ENCODE measurements at regions not wholly inside any gene's neighbourhood (a gene's known extent, or its start where the extent isn't known, plus 50 kb on each side); places are given as distances from the start of the nearest gene placed in this dataset.

- no peak for DNase-seq
Observed at GRCh38 chr1:5765997-5766913, 226.0 kb downstream of the NPHP4 start.

DNA sequence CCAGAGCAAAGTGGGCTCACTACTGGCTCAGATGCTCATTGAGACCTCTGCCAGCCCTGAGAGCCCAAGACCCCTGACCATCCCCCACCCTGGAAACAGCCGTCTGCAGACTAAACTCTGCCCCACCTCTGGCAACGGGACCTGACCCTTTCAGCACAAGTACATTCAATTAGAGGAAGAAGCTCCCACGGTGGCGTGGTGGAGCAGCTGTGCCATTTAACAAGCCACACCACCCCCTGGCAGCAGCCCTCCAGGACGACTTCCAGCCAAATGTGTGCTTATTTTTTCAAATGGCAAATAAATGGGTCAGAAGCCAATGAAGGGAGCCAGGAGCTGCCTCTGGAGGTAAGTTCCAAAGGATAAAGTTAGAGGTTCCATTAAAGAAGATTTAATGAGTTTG lies 226.7 kb downstream of the NPHP4 start:
- peak; percentile 7 for DNase-seq

GRCh38 chr1:5764959-5765358 lies 227.3 kb downstream of the NPHP4 start:
- DNase-seq: no peak

GRCh38 chr1:5764464-5764863 lies 227.8 kb downstream of the NPHP4 start:
- no peak for DNase-seq

DNA sequence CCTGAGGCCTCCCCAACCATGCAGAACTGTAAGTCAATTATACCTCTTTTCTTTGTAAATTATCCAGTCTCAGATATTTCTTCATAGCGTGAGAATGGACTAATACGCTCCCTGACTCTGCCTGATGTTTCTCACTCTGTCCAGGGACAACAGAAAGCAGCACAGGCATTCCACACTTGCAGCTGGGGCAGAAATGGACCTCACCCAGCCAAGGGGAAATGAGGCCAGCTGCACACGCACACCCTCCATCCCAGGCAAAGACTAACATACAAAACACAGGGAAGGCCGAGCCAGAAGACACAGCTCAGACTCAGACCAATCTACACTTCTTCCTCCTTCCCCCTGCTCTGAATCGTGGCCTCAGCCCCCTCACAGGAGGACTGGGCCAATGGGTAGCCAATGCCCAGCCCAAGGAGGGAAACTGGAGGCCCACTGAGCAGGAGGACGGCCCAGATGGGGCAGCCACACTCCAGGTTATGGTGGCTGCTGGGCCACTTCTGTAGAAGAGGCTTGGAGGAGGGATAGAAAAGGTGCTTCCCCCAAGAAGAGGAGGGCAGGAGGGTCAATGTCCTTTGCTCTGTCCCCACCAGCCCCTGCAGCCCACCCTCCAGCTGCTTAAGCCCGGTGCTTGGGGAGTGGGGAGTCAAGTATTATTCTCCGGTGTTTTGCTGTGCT lies 228.4 kb downstream of the NPHP4 start:
- no peak for DNase-seq

GRCh38 chr1:5758859-5759578 lies 233.2 kb downstream of the NPHP4 start:
- no peak for DNase-seq

DNA sequence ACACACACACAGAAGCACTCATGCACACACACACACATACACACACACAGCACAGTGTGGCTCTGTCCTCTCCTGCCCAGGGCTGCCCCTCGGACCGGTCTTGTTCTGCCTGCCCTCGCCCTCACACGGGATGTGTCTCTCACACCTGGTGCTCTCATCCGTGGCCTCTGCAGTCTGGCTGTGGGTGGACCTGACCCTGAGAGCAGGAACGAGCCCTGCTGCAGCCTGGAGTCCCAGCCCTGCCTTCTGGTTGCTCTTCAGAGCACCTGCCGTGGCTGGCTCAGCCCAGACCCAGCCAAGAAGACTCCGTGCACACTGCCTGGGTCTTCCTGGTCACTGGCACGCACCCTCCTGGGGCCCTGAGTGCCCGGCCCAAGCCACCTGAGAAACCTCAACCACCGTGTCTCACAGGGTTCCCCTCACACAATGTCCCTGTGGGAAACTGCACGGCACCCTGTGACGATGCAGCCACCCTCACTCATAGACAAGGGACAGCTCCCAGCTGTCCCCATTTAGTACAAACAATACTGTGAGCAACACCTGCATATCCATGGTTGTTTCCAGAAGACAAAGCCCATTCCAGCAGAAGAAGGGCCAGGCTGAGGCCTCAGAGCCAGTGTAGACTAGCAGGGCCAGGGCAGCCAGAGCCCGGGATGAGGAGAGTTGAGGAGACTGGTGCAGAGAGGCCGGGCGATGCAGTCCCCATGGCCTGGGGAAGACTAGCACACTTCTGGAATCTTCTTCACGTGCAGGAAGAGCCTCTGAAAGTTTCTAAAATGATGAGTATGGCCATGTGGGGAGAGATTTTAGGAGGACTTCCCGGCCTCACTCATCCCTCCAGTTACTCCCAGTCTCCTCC lies 234.0 kb downstream of the NPHP4 start:
- no peak for DNase-seq

- DNase-seq: no peak
Observed at GRCh38 chr1:5757187-5757805, 234.9 kb downstream of the NPHP4 start.

DNA sequence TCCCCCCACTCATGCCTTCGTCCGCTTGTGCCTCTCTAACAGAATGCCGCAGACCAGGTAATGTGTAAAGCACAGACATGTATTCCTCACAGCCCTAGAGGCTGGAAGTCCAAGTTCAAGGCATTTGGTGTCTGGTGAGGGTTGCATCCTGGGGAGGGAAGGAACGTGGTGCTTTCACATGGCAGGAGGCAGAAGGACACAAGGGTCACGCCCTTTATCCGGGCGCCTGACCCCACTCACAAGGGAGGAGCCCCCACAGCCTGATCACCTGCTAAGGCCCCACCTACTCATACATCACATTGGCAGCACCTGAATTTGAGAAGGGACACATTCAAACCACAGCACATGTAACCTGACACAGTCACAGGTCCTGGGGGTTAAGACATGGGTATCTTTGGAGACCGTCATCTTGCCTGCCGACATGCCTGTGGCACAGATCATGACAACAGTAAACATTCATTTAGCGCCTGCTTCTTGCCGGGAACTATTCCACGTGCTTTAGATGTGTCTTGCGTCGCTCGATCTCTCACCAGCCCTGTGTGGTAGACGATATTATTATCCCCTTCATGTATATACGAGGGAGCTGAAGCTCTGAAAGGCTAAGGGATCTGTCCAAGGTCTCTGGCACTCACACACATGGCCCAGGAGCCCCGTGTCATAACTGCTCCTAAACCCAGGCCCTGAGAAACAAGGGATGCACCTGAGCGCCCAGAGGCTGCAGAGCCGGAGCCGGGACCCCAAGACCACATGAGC lies 235.6 kb downstream of the NPHP4 start:
- no peak for DNase-seq

GRCh38 chr1:5755552-5756125 lies 236.6 kb downstream of the NPHP4 start:
- no peak for DNase-seq

DNA sequence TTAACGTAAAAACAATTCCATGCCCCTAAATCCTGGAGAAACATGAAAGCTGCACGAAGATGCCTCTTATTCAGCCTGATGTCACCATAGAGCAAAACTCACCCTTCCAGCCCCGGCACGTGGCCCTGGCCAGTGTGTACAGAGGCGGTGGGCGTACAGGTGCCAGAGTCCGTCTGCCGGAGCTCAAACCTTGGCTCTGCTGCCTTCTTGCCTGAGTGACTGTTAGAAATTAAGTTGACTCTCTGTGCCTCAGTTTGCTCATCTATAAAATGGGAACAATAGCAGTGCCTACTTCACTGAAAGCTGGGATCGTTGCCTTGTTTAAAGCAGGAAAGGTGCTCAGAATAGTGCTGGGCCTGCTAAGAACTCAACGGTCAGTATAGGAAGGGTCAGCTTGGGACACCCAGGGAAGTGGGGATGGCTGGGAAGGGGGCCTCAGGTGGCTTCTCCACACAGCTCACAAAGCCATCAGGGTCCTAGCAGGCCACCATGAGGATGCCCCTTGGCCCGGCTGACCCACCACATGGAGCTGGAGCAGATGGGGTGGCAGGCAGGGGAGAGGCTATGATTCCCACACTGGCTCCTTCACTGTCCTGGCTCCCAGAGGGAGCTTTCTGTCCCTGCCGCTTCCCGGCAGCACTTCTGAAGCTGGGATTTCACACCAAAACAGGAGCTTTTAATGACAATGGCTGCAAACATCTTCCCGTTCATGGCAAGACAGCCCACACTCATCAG lies 237.2 kb downstream of the NPHP4 start:
- no peak for DNase-seq

GRCh38 chr1:5753549-5754421 lies 238.4 kb downstream of the NPHP4 start:
- DNase-seq: no peak

- DNase-seq: no peak
Observed at GRCh38 chr1:5752746-5753548, 239.3 kb downstream of the NPHP4 start.

DNA sequence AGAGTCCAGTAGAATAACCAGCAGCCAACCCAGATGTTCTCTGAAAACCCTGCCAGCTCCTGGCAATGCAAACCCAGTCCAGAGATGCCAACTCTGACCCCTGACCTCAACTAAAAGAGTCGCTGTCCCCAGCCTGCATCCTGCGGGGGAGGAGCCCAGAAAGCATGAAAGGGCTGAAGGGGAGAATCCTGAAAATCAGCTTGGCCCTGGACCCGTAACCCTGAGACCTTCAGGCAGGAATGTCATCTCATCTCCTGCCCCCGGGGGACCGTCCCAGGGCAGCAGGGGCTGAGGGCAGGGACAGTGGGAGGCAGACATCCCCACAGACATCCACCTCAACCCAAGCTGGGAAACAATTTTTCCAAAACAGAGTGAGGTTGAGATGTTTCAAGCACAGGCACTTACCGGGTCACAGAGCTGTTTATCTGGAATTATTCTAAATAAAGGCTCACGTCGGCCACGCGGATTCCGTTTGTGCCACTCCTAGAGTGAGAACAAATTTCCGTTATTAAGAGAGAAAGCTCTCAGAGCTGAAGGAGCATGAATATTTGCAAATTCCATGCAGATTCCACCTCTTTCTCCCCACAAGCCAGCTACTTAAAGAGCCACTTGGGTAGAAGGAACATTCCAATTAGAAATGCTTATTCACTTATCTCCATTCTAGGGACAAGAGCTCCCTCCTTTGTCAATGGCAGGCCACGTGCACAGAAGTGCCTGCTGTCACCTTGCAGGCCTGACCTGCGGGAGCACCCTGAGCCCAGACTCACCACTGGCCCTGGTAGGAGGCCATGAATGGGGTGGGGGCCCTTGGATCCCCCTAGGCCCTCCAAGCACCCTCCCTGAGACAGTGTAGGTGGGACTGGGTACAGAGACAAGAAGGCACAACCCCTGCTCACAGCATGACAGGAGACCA lies 240.1 kb downstream of the NPHP4 start:
- no peak for DNase-seq

- no peak for DNase-seq
Observed at GRCh38 chr1:5751163-5751540, 241.1 kb downstream of the NPHP4 start.

DNA sequence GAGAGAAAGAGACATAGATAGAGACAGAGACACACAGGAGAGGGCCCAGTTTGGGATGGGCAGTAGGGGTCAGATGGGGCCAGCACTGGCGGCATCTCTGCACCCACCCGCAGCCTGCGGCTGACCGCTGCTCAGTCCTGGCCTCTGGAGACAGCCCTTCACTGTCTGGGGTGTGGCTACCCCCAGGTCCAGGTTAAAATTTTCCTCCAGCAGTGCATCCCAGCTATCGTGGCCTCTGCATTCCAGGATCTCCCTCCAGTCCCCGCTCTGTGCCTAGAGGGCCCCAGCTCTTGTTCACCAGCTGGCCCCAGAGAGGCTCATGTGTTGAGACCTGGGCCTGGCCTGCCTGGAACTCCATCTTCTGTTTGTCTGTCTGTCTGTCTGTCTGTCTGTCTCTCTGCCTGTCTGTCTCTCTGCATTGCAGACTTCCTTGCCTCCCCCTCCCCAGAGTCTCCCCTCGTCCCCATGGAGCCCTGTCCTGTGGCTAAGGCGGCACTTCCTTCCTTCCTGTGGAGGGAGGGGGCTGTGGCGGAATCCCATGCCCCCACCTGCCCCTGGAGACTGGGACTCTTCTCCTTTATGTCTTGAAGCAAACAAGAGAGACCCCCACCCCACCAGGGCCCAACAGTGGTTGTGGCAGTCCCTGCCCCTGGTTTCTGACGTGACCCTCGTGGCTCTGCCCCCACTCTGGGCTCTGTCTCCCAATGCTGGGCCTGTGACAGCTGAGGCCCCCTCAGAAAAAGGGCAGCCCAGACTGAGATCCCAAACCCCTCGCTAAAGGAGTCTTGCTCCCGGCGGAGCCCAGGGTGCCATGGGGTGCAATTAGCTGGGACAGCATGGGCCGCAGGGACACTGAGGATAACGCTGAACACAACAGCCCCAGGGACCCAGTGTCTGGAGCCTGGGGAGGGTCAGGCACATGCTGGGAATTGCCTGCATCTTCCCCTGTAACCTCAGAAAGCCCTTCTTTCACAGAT lies 241.8 kb downstream of the NPHP4 start:
- DNase-seq: no peak
